ENCODE measurements at regions not wholly inside any gene's neighbourhood (a gene's known extent, or its start where the extent isn't known, plus 50 kb on each side); places are given as distances from the start of the nearest gene placed in this dataset.
"Not testable (repeated sequence)": the region's sequence is repeated elsewhere in the genome, so short reads cannot be mapped to it uniquely, and the experiment has no call there.

DNA sequence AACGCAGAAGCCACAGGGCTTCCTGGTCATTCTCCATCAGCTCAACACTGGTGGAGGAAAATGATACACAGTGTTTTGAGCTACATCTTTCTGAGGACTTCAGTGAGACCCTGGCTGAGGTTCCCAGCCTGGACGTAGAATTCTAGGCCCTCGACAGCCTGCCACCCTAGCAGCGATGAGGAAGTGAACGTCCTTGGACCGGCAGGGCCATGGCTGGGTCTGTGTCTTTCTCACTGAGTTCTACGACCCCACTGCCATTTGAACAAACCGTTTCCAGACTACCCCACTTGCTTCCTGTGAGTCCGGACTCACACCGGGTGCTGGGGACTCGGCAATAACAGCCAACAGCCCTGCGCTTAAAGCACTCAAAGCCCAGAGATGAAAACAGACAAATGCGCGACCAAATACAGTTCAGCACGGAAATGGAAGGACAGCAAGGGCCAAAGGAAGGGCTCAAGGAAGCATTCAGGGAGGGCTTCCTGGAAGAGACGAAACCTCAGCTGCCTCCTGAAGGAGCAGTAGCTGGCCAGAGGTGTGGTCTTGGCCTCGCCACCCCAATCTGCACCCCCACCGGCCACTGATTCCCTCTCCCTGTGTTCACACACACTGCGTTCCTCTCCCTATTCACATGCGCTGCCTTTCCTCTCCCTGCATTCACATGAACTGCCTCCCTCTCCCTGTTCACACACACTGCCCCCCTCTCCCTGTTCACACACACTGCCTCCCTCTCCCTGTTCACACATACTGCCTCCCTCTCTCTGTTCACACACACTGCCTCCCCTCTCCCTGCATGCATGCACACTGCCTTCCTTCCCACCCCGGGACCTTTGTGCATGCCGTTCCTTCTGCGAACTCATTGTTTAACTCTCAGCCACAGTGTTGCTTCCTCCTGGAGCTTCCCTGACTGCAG lies 136.3 kb upstream of the PRR20G start:
- H3K27me3 ChIP-seq (ENCODE audit: insufficient read depth, low read length): peaks cover 2% of the 10 kb centered on the region
- no peak overlapping the region for H3K4me3 ChIP-seq (ENCODE audit: low read length)
- H3K9me3 ChIP-seq (ENCODE audit: low read depth, low read length): no peaks in the 10 kb centered on the region
- no peaks in the 10 kb centered on the region for H3K4me1 ChIP-seq (ENCODE audit: insufficient read depth, low read length)

GRCh38 chr3:127422663-127423375 lies 135.0 kb upstream of the PRR20G start:
- Histone ChIP-seq H3K4me1 (ENCODE audit: insufficient read depth, low read length) (no peaks in the 10 kb centered on the region), H3K4me3 (ENCODE audit: low read length) (no peak overlapping the region), H3K27me3 (ENCODE audit: insufficient read depth, low read length) (no peaks in the 10 kb centered on the region), H3K9me3 (ENCODE audit: low read depth, low read length) (no peaks in the 10 kb centered on the region)

DNA sequence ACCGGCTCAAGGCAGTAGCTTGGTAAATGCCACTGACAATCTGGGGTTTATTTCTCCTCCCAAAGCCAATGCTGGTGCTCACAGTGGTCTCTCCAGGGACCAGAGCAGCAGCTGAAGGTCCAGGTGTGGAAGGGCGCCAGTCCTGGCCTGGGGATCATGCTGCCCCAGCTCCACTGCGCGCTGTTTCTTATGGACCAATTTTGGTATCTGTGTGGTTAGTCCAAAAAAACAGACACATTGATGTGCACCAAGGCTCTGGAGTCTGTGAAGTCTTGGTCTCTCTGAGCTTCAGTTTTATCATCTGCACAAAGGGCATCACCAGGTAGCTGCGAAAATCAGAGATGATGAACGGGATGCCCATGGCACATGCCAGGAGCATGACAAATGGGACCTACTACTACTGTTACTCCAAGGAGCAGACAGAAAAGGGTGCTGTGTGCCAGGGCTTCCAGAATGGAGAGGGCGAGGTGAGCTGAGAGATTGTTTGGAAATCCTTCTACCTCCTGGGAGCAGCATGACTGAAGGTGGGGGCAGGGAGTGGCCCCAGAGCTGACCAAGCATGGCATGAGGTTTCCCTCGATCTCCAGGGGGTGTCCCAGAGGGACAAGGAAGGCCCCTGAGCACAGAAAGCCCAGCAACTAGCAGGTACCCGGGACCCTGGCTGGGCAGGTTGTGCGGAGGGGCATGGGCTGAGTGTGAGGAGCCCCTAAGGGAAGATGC lies 134.3 kb upstream of the PRR20G start:
- H3K4me1 ChIP-seq (ENCODE audit: insufficient read depth, low read length): no peaks in the 10 kb centered on the region
- no peak overlapping the region for H3K4me3 ChIP-seq (ENCODE audit: low read length)
- H3K9me3 ChIP-seq (ENCODE audit: low read depth, low read length): no peaks in the 10 kb centered on the region
- H3K27me3 ChIP-seq (ENCODE audit: insufficient read depth, low read length): peaks cover 2% of the 10 kb centered on the region

GRCh38 chr3:127420829-127421228 lies 133.0 kb upstream of the PRR20G start:
- Histone ChIP-seq H3K9me3 (ENCODE audit: low read depth, low read length) (no peaks in the 10 kb centered on the region), H3K4me3 (ENCODE audit: low read length) (no peak overlapping the region), H3K4me1 (ENCODE audit: insufficient read depth, low read length) (no peaks in the 10 kb centered on the region), H3K27me3 (ENCODE audit: insufficient read depth, low read length) (peaks cover 11% of the 10 kb centered on the region)

- Histone ChIP-seq H3K9me3 (ENCODE audit: low read depth, low read length) (no peaks in the 10 kb centered on the region), H3K4me1 (ENCODE audit: insufficient read depth, low read length) (no peaks in the 10 kb centered on the region), H3K4me3 (ENCODE audit: low read length) (no peak overlapping the region), H3K27me3 (ENCODE audit: insufficient read depth, low read length) (peaks cover 14% of the 10 kb centered on the region)
Observed at GRCh38 chr3:127419641-127420553, 132.1 kb upstream of the PRR20G start.

- Histone ChIP-seq H3K4me1 (ENCODE audit: insufficient read depth, low read length) (no peaks in the 10 kb centered on the region), H3K4me3 (ENCODE audit: low read length) (no peak overlapping the region), H3K27me3 (ENCODE audit: insufficient read depth, low read length) (peaks cover 17% of the 10 kb centered on the region), H3K9me3 (ENCODE audit: low read depth, low read length) (no peaks in the 10 kb centered on the region)
Observed at GRCh38 chr3:127419182-127419581, 131.3 kb upstream of the PRR20G start.

DNA sequence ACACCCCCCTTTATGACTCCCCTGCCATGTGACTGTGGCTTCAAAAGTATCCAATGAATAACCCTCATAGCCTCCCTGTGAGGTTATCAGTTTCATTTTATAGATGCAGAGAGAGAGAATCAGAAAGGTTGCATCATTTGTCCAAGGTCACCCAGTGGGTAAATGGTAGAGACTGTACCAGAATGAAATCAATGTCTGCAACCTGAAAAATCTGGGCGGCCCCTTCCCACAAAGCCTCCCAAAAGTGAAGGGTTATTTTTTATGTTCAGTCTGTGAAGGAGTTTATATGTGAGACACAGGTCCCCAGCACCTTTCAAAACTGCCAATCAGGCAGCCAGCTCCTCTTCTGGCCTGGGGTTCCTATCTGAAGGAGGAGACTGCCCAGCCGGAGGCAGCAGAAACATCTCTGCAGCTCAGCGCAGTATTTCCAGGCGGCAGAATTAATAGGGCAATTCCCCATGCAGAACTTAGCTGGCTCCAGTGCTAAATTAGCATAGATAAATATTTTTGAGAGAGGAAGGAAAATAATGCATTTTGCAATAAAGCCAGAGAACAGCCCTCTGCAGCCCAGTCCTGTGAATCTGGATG lies 130.8 kb upstream of the PRR20G start:
- Histone ChIP-seq H3K4me3 (ENCODE audit: low read length) (no peak overlapping the region), H3K9me3 (ENCODE audit: low read depth, low read length) (no peaks in the 10 kb centered on the region), H3K4me1 (ENCODE audit: insufficient read depth, low read length) (no peaks in the 10 kb centered on the region), H3K27me3 (ENCODE audit: insufficient read depth, low read length) (peaks cover 17% of the 10 kb centered on the region)

DNA sequence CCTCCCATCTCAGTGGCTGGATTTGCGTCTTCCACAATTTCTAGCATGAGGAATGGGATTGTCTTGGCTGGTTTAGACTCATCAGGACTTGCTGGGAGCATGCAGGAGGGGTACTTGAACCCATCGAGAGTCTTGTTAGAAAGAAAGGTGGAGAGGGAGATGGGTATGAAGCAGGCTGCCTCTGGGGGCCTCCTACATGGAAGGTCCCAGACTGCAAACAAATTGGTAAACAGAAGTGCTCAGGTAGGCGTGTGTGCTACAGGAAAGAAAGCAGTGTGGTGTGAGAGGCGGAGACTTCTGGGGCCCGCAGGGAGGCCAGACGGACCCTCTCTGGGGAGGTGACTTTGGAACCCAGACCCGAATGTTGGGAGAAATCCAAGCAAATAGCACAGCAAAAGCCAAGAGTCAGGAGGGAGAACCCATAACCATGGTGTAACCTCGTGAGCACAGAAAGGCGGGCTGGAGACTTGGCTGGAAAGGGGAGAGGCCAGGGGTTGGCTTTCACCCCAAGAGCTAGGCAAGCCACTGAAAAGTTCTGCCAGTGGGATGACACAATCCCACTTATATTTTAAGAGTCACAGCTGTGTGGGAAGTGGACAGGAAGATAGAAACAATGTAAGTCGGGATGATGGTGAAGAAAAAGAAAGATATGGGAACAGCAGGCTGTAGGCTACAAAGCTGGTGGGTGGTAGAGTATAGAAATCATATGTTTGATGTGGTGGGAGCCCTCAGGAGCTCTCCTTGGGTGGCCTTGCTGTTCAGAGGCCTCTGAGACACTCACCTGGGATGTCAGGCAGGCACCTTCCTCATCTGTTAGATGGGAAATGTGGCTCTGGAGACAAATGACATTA lies 130.1 kb upstream of the PRR20G start:
- no peaks in the 10 kb centered on the region for H3K4me1 ChIP-seq (ENCODE audit: insufficient read depth, low read length)
- H3K4me3 ChIP-seq (ENCODE audit: low read length): no peak overlapping the region
- H3K27me3 ChIP-seq (ENCODE audit: insufficient read depth, low read length): peaks cover 17% of the 10 kb centered on the region
- H3K9me3 ChIP-seq (ENCODE audit: low read depth, low read length): no peaks in the 10 kb centered on the region

DNA sequence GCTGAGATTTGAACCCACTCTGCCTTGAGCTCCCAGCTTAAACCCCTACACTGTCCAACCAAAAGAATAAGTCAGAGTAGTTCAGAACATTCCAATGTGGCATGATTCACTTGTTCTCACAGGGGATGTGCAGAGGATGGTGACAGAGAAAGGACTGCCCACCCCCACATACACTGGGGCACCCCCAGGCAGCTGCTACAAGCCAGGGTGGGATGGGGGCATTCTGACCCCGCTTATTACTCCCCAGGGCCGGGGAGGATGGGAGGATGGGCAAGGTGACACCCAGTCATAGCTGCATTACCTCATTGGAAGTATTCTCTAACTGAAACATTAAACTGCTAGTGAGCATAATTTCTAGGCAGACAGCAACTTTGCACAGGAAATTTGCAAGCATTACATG lies 126.0 kb upstream of the PRR20G start:
- Histone ChIP-seq H3K27me3 (ENCODE audit: insufficient read depth, low read length) (peaks cover 17% of the 10 kb centered on the region), H3K4me3 (ENCODE audit: low read length) (no peak overlapping the region), H3K4me1 (ENCODE audit: insufficient read depth, low read length) (no peaks in the 10 kb centered on the region), H3K9me3 (ENCODE audit: low read depth, low read length) (no peaks in the 10 kb centered on the region)

GRCh38 chr3:127413318-127413673 lies 125.5 kb upstream of the PRR20G start:
- Histone ChIP-seq H3K4me3 (ENCODE audit: low read length) (no peak overlapping the region), H3K9me3 (ENCODE audit: low read depth, low read length) (no peaks in the 10 kb centered on the region), H3K4me1 (ENCODE audit: insufficient read depth, low read length) (no peaks in the 10 kb centered on the region), H3K27me3 (ENCODE audit: insufficient read depth, low read length) (peaks cover 17% of the 10 kb centered on the region)

GRCh38 chr3:127412578-127413317 lies 124.9 kb upstream of the PRR20G start:
- Histone ChIP-seq H3K9me3 (ENCODE audit: low read depth, low read length) (no peaks in the 10 kb centered on the region), H3K27me3 (ENCODE audit: insufficient read depth, low read length) (peaks cover 17% of the 10 kb centered on the region), H3K4me1 (ENCODE audit: insufficient read depth, low read length) (no peaks in the 10 kb centered on the region), H3K4me3 (ENCODE audit: low read length) (no peak overlapping the region)

DNA sequence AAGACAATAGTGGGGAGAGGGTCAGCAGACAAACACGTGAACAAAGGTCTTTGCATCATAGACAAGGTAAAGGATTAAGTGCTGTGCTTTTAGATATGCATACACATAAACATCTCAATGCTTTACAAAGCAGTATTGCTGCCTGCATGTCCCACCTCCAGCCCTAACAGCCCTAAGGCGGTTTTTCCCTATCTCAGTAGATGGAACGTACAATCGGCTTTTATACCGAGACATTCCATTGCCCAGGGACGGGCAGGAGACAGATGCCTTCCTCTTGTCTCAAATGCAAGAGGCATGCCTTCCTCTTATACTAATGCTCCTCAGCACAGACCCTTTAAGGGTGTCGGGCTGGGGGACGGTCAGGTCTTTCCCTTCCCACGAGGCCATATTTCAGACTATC lies 124.0 kb upstream of the PRR20G start:
- not testable (repeated sequence) for H3K9me3 ChIP-seq (ENCODE audit: low read depth, low read length); H3K4me3 ChIP-seq (ENCODE audit: low read length); H3K4me1 ChIP-seq (ENCODE audit: insufficient read depth, low read length)
- H3K27me3 ChIP-seq (ENCODE audit: insufficient read depth, low read length): peaks cover 12% of the 10 kb centered on the region
